ENCODE measurements at regions not wholly inside any gene's neighbourhood (a gene's known extent, or its start where the extent isn't known, plus 50 kb on each side); places are given as distances from the start of the nearest gene placed in this dataset.

DNA sequence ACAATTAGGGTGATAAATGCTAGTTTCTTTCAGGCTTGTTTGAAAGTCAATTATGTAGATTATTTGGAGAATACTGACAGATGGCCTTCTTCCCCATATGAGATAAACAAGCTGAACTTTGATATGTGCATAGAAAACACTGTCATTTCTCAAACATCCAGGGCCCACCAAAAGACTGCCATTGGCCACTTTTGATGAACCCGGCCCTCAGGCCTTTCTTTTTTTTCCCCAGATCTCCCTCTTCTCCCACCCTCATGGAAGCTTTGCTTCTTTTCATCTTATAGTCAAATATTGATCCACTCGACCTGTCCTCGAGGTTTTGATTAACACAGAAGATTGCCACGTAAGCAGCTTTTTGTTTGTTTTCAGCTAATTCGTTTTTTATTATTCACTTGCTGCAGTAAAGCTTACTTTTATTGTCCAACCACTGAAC, 377.4 kb downstream of the SMARCA1 start:
- Histone ChIP-seq H3K4me2 (ENCODE audit: control insufficient read depth, extremely low read depth, insufficient read depth, low read depth, low read length) (no peak overlapping the region), H3K4me3 (ENCODE audit: control insufficient read depth in 2 of 3, extremely low read depth in 1 of 3, insufficient read depth in 2 of 3, low read depth in 1 of 3, low read length in 3 of 3) (no peak overlapping the region), H2AFZ (ENCODE audit: control insufficient read depth, low read length) (no peak overlapping the region), H3K27me3 (ENCODE audit: control insufficient read depth, extremely low read depth, insufficient read depth, low read length) (no peaks in the 10 kb centered on the region), H3K36me3 (ENCODE audit: control insufficient read depth in 2 of 2, extremely low read depth in 1 of 2, insufficient read depth in 2 of 2, low read length in 2 of 2) (no peaks in the 10 kb centered on the region), H3K9me1 (ENCODE audit: control insufficient read depth, extremely low read depth, insufficient read depth, low read length) (no peaks in the 10 kb centered on the region), H4K20me1 (ENCODE audit: control insufficient read depth, extremely low read depth, insufficient read depth, low read length) (no peaks in the 10 kb centered on the region), H3K4me1 (ENCODE audit: control insufficient read depth, extremely low read depth, insufficient read depth, low read length) (no peaks in the 10 kb centered on the region), H3K79me2 (ENCODE audit: control insufficient read depth, insufficient read depth, low read length) (no peaks in the 10 kb centered on the region), H3K9me3 (ENCODE audit: control insufficient read depth, low read depth, low read length) (no peaks in the 10 kb centered on the region), H3K9ac (ENCODE audit: control insufficient read depth, extremely low read depth, insufficient read depth, low read length) (no peak overlapping the region), H3K27ac (ENCODE audit: control insufficient read depth, insufficient read depth, low read length) (no peak overlapping the region)
- dilution Hi-C loops (cut with MboI; ENCODE audit: extremely low pct_ligation_motif_present, low sequenced_read_pairs): no loop called here
- FAIRE-seq: no peak
- no peak for DNase-seq (ENCODE audit: low read depth, low spot score)
- TF ChIP-seq EZH2 (IDR thresholded peaks at IDR 0.05; ENCODE audit: low read length): no peak
- TF ChIP-seq, protein P1, sequence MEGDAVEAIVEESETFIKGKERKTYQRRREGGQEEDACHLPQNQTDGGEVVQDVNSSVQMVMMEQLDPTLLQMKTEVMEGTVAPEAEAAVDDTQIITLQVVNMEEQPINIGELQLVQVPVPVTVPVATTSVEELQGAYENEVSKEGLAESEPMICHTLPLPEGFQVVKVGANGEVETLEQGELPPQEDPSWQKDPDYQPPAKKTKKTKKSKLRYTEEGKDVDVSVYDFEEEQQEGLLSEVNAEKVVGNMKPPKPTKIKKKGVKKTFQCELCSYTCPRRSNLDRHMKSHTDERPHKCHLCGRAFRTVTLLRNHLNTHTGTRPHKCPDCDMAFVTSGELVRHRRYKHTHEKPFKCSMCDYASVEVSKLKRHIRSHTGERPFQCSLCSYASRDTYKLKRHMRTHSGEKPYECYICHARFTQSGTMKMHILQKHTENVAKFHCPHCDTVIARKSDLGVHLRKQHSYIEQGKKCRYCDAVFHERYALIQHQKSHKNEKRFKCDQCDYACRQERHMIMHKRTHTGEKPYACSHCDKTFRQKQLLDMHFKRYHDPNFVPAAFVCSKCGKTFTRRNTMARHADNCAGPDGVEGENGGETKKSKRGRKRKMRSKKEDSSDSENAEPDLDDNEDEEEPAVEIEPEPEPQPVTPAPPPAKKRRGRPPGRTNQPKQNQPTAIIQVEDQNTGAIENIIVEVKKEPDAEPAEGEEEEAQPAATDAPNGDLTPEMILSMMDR (optimal IDR thresholded peaks at IDR 0.05 in 1 of 3, IDR thresholded peaks at IDR 0.05 in 1 of 3, conservative IDR thresholded peaks at IDR 0.05 in 1 of 3; ENCODE audit: extremely low read depth in 1 of 3, insufficient read depth in 2 of 3, low read length in 3 of 3): no peak

DNA sequence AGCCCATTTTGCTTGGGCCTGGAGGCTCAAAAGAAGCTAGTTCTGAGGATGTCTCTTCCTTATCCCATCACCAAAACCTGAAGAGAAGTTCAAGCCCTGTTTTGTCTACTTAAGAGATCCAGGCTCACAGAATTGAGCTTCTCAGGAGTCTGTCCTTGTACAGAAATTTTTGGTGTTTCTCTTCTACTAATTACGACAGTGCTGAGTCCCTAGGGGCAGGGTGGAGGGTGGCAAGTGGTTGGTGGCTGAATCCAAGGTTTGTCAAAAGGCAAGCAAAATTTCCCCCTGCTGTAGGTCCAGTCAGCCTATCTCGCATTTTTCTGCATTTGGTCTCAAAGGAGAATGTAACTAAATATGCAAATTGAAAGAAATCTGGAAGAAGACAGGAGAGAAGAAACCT, 377.9 kb downstream of the SMARCA1 start:
- no peak overlapping the region for H3K9ac ChIP-seq (ENCODE audit: control insufficient read depth, extremely low read depth, insufficient read depth, low read length)
- no peak overlapping the region for H3K4me2 ChIP-seq (ENCODE audit: control insufficient read depth, extremely low read depth, insufficient read depth, low read depth, low read length)
- H3K4me3 ChIP-seq (ENCODE audit: control insufficient read depth in 2 of 3, extremely low read depth in 1 of 3, insufficient read depth in 2 of 3, low read depth in 1 of 3, low read length in 3 of 3): no peak overlapping the region
- dilution Hi-C loops (cut with MboI; ENCODE audit: extremely low pct_ligation_motif_present, low sequenced_read_pairs): no loop called here
- no peaks in the 10 kb centered on the region for H3K4me1 ChIP-seq (ENCODE audit: control insufficient read depth, extremely low read depth, insufficient read depth, low read length)
- H4K20me1 ChIP-seq (ENCODE audit: control insufficient read depth, extremely low read depth, insufficient read depth, low read length): no peaks in the 10 kb centered on the region
- no peak for TF ChIP-seq EZH2 (IDR thresholded peaks at IDR 0.05; ENCODE audit: low read length)
- TF ChIP-seq, protein P1 (optimal IDR thresholded peaks at IDR 0.05 in 1 of 3, IDR thresholded peaks at IDR 0.05 in 1 of 3, conservative IDR thresholded peaks at IDR 0.05 in 1 of 3; ENCODE audit: extremely low read depth in 1 of 3, insufficient read depth in 2 of 3, low read length in 3 of 3): no peak
- H3K27ac ChIP-seq (ENCODE audit: control insufficient read depth, insufficient read depth, low read length): no peak overlapping the region
- DNase-seq (ENCODE audit: low read depth, low spot score): no peak
- H3K9me1 ChIP-seq (ENCODE audit: control insufficient read depth, extremely low read depth, insufficient read depth, low read length): no peaks in the 10 kb centered on the region
- no peaks in the 10 kb centered on the region for H3K36me3 ChIP-seq (ENCODE audit: control insufficient read depth in 2 of 2, extremely low read depth in 1 of 2, insufficient read depth in 2 of 2, low read length in 2 of 2)
- H2AFZ ChIP-seq (ENCODE audit: control insufficient read depth, low read length): no peak overlapping the region
- no peaks in the 10 kb centered on the region for H3K79me2 ChIP-seq (ENCODE audit: control insufficient read depth, insufficient read depth, low read length)
- FAIRE-seq: no peak
- H3K9me3 ChIP-seq (ENCODE audit: control insufficient read depth, low read depth, low read length): no peaks in the 10 kb centered on the region
- no peaks in the 10 kb centered on the region for H3K27me3 ChIP-seq (ENCODE audit: control insufficient read depth, extremely low read depth, insufficient read depth, low read length)

Data from keratinocyte (primary cell).